Stimulated activated CD4-positive, alpha-beta T cell treated with anti-CD3 and anti-CD28 coated beads, TNF-alpha, amount 100 ng/mL, for 48 hours (primary cell): ENCODE measurements at regions not wholly inside any gene's neighbourhood (a gene's known extent, or its start where the extent isn't known, plus 50 kb on each side); places are given as distances from the start of the nearest gene placed in this dataset.

Source experiments
- DNase-seq, 3 donors: peaks; one replicate each; pipeline ENCODE4 v3.0.0-alpha.2; 2020; ENCODE audit warnings: low read depth in 3 of 3

DNA sequence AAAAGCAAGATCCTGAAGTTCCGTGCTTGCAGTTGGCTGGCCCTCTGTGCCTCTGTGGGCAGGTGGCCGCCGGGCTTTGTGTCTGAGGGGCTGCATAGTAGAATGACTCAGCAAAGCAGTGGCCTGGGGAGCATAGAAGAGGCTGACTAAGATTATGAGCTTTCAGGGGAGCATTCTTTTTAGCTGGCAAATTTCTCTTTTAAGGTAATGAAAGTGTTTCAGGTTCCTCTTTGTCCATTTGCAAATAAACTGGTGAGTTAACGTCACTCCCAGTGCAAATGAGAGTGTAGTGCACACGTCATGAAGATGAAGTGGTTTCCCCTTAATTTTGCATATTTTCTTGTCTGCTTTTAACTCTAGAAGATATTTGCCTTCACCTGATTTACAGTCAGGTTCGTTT, 98.6 kb downstream of the BCL2L11 start:
- DNase-seq: no peak

GRCh38 chr2:111219734-111220505, 99.2 kb downstream of the BCL2L11 start:
- DNase-seq: no peak

DNA sequence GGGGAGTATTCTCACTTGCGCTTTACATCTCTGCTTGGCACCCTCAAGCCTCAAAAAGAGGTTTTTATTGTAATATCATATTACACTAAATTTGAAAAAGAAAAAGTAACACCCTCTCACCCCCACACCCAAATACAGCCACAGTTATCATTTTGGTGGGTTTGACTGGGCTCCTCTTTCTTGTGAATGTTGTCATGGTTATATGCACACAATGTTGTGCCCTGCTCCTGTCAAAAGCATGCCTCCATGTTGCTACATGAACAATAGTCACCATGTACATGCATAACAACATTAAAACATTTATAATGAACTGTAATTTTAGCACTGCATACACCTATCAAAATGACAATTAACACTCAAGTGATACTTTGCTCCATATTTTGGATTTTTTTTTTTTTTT, 100.2 kb downstream of the BCL2L11 start:
- no peak for DNase-seq

GRCh38 chr2:111221701-111222100, 101.0 kb downstream of the BCL2L11 start:
- no peak for DNase-seq

DNA sequence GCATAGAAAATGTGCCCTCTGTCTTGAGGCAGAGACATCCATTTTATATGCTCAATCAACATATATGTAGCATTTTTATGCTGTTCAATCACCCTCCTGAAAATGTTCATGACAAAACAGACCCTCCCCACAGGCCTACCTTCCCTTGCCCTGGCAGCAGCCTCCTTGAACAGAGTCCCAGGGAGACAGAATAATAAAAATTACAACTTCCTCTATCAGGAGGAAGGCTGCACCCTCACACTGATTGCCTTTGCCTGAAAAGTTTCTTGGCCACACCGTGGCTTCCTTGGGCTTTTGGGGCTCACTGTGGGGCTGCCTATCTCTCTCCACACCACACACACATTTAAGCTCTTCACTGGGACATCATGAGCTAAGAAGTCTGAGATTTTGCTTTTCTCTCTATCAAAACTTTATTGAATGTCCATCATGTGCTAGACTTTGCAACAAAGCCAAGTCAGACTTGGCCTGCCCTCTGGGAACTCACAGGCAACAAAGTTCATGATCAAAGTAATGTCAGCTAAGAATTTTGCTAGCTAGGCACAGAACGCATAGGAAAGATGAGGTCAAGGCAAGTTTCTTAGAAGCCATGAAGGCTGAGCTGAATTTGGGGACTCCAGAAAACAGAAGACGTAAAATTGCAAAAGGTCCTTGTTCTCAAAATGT, 101.6 kb downstream of the BCL2L11 start:
- no peak for DNase-seq

- DNase-seq: no peak
These were observed 105.1 kb downstream of the BCL2L11 start for GRCh38 chr2:111225856-111226255.

DNA sequence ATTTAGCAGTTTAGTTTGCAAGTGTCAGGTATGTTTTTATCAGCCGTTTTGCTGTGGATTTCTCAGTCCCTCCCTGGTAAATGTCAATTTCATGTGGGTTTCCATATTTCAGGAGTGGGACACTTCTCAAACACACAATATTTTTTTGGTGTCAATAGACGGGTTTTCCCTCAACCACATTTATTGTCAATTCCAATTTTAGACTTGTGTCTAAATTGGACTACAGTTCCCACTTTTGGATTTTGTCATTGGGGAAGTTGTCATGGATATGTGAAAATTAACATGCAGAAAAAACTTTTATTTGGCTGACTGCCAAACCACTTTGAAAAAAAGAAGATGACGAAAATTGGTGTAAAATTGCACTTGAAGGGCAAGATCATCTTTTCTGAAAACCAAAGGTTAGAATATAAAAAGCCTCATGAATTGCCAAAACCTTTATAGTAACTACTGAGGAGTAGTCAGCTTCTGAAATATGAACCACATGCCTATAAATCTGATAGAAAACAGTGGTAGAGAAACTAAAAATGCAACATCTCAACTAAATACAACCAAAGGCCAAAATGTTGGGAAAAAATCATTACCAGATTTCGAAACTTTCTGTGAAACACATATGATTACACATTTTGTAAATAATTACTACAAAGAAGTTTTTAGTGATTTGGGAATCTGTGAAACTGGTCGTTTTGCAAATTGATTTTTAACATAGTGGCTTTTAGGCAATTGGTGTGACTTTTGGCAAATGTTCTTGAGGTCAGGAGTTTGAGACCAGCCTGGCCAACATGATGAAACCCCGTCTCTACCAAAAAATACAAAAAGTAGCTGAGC, 106.4 kb downstream of the BCL2L11 start:
- DNase-seq: no peak

DNA sequence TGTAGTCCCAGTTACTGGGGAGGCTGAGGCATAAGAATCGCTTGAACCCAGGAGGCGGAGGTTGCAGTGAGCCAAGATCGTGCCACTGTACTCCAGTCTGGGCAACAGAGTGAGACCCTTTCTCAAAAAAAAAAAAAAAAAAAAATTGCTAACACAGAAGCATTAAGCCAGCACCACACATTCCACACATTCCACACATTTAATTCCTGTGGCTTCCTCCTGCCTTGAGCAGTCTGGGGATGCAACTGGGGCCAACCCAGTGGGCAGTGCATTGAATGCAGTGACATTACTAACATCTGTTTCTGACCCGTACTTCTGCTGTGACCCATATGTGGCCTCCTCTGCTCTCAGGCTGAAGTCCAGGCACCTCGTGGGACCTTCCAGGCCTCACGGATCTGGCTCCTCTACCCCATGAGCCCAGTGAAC, 107.0 kb downstream of the BCL2L11 start:
- DNase-seq: no peak

DNA sequence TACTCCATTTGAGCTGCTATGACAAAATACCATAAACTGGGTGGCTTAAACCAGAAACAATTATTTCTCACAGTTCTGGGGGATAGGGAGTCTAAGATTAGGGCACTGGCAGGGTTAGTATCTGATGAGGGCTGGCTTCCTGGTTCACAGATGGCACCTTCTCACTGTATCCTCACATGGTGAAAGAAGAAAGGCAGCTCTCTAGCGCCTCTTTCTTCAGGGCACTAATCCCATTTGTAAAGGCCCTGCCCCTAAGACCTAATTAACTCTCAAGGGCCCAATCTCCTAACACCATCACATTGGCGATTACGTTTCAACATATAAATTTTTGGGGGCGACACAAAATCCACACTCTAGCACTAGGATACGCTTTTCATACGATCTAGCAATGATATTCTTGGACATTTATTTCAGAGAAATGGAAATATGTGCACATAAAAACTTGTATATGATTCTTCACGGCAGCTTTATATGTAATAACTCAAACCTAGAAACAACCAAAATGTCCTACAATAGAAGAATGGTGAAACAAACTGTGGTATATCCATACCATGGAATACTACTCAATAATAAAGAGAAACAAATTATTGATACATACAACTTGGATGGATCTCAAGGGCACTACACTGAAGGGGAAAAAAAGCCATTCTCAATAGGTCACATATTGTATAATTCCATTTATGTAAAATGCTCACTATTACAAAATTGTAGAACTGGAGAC, 111.0 kb downstream of the BCL2L11 start:
- no peak for DNase-seq

DNA sequence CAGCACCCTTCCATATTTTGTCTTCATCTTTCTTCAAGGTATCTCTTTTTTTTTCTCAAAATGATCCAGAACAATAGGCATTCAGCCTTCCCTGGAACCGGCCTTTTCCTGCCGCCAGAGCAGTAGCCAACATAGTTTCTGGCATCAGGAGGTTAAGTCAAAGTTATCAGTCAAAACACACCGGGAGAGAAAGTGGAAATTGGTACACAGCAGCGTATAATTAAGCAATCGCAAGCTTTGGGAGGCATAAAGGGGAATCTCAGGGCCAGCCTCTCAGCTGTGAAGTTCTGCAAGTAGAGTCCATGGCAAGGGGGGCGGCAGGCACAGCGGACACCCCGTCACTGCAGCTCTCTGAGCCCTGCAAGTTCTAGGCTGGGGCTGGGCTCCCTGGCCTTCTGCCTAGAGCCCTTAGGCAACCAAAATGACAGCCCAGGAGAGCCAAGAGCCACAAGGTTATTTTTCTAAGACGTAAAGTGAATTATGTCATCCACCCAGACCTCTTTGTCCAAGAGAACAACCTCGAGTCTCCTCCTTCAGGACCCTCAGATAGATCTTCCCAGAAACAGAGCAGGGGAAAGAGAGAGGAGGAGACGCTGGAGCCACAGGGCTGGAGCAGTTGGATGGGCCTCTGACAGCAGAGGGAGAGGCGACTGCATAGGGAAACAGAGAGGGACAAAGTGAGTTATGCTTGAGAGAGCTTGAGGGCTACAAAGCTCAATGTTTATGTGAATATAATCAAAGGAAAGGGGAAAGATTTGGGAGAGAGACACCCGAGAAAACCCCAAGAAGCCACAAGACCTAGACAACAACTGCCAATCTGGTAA, 114.7 kb downstream of the BCL2L11 start:
- DNase-seq: no peak

DNA sequence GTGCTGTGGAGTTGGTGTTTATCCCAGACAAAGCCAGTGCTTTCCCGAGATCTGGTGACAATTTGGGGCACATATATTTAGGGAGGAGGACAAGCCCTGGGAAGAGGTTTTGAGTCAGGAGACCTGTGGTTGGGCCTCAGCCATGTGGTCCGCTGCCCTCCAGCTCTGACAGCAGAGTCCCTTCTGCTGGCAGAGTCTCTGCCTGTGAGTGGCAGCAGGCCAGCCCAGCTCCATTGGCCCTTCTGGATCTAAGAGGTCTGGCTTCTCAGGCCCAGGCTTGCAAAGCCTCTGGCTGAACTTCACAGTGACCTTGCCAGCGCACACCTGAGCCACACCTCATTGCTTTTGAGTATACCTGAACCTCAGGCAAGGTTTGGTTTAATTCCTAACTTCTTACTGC, 115.3 kb downstream of the BCL2L11 start:
- no peak for DNase-seq

DNA sequence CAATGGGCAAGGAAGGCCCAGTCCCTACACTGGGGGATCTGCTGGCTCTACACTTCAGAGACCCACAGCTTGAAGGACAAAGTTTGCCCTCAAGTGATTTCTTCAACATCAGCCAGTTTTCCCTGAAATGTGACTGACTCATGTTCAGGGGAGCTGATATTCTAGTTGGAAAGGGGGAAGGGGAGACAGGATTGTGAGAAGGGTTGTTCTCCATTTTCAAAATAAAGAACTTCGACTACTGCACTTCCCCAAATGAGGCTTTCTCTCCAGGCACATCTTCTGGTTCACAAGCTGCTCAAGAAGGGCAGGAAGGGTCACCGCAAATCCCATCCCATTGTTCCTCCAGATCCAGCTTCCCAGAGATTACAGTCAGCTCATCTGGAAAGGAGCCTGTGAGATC, 117.6 kb downstream of the BCL2L11 start:
- no peak for DNase-seq

GRCh38 chr2:111239107-111239506, 118.4 kb downstream of the BCL2L11 start:
- no peak for DNase-seq

DNA sequence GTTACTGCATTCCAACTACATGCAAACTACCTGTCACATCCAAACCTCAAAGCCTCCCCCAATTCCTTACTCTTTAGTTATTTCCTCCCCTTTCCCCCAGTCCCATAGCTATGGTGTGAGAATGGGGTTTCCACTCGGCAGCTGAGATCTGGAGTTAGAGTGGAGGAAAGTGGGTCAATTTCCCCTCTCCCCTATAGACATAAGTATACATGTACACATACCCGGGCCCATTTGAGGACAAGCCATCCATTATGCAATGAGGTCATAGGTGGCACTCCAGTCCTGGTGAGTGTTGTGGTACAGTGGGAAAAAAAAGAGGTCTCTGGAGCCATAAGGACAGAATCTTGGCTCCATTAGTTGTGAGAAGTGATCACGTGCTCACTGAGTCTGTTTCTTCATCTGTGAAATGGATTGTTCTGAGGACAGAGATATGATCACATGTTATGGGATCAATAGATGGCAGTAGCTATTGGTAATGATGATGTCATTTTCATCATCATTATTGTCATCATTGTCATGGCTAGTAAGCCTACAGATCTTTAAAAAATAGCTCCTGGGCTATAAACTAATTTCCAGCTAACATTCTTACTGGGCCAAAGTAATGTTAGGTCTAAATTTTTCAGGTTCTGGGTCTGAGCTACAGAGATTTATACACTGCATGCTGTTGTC, 119.0 kb downstream of the BCL2L11 start:
- no peak for DNase-seq

DNA sequence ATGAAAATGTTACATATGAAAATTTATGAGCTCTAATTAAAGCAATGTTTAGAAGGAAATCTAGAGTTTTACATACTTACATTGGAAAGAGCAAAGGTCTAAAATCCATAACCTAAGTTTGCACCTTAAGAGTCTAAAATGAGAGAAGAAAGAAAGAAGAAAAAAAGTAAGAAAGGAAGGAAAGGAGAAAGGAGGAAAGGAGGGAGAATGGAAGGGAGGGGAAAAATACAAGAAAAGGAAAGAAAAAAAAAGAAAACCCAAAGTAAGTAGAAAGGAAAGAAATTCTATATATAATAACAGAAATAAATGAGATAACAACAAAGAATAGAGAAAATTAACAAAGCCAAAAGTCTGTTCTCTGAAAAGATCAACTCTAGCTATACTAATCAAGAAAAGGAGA, 122.6 kb downstream of the BCL2L11 start:
- no peak for DNase-seq

DNA sequence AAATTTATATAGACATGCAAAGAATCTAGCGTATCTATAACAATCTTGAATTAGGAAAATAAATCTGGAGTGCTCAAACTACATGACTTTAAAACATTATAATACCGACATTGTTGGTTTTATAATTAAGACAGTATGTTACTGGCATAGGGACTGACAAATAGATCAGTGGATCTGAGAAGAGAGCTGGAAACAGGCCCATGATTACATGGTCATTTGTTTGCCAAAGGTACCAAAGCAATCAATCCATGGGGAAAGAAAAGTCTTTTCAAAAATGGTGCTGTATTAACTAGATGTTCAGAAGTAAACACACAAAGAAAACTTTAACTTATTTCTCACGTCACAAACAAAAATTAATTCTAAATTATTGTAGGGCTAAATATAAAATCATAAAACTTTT, 124.2 kb downstream of the BCL2L11 start:
- no peak for DNase-seq

GRCh38 chr2:111246620-111247061, 125.9 kb downstream of the BCL2L11 start:
- DNase-seq: no peak

- no peak for DNase-seq
These were observed 126.8 kb downstream of the BCL2L11 start for GRCh38 chr2:111247491-111247890.

DNA sequence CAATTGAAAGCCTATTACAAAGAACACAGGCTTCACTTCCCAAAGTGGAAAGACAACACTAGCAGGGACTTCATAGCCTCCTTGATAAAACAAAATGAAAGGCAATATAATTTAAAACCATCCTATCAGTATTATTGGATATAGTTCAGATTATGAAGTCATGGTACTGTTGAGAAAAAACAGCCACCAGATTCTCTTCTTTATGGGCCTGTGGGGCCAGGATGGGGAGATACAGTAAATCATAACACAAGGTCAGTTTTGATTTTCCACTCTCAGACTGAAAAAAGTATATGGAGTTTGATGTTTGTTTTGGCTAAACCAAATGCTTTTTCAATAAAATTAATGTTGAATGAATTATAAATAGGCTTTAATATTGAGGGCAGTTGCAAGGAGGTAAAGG, 129.1 kb downstream of the BCL2L11 start:
- no peak for DNase-seq

GRCh38 chr2:111250448-111251030, 129.8 kb downstream of the BCL2L11 start:
- no peak for DNase-seq
